ENCODE measurements at regions not wholly inside any gene's neighbourhood (a gene's known extent, or its start where the extent isn't known, plus 50 kb on each side); places are given as distances from the start of the nearest gene placed in this dataset.

GRCh38 chr5:52577546-52577945 lies 210.2 kb upstream of the ITGA1 start:
- H3K4me1 ChIP-seq (ENCODE audit: control insufficient read depth in 1 of 2, extremely low read depth in 1 of 2, insufficient read depth in 2 of 2, low read length in 2 of 2) = no peaks in the 10 kb centered on the region
- POLR2A ChIA-PET = no interaction called here

GRCh38 chr5:52579391-52579790 lies 208.3 kb upstream of the ITGA1 start:
- no CpG with 5 or more reads among the region's 3 CpGs for WGBS (ENCODE audit: insufficient coverage)
- POLR2A ChIA-PET = no interaction called here

More at GRCh38 chr5:52577546-52577945, 210.2 kb upstream of the ITGA1 start:
- Histone ChIP-seq H3K9me3 (no peaks in the 10 kb centered on the region), H3K27me3 (replicated peaks in 1 of 2; ENCODE audit: control insufficient read depth in 2 of 2, extremely low read depth in 1 of 2, insufficient read depth in 2 of 2, low read length in 1 of 2) (peaks cover 0 to 2% of the 10 kb centered on the region in 2 experiments), H3K27ac (ENCODE audit: low read length) (no peak overlapping the region), H3K4me3 (ENCODE audit: control insufficient read depth in 1 of 2, extremely low read depth in 1 of 2, low read length in 1 of 2) (no peak overlapping the region), H3K36me3 (ENCODE audit: control insufficient read depth in 2 of 2, extremely low read depth in 1 of 2, insufficient read depth in 1 of 2, low read length in 1 of 2) (no peaks in the 10 kb centered on the region)
- WGBS (ENCODE audit: insufficient coverage) = 86% methylated on average over 1 of the region's 2 CpGs
- no peak overlapping the region for H3K27ac Mint-ChIP-seq
- no peak for ATAC-seq (replicated peaks in 1 of 4)
- peaks cover 17 to 34% of the 10 kb centered on the region in 2 donors for H3K27me3 Mint-ChIP-seq
- no peaks in the 10 kb centered on the region for H3K4me1 Mint-ChIP-seq
- no peaks in the 10 kb centered on the region for H3K36me3 Mint-ChIP-seq
- no peak for DNase-seq
- no peak overlapping the region for H3K4me3 Mint-ChIP-seq
- CTCF ChIA-PET = no interaction called here
- no peaks in the 10 kb centered on the region for H3K9me3 Mint-ChIP-seq

GRCh38 chr5:52580921-52581320 lies 206.8 kb upstream of the ITGA1 start:
- H3K9me3 Mint-ChIP-seq = no peaks in the 10 kb centered on the region
- Histone ChIP-seq H3K4me3 (ENCODE audit: control insufficient read depth in 1 of 2, extremely low read depth in 1 of 2, low read length in 1 of 2) (no peak overlapping the region), H3K9me3 (no peaks in the 10 kb centered on the region), H3K36me3 (ENCODE audit: control insufficient read depth in 2 of 2, extremely low read depth in 1 of 2, insufficient read depth in 1 of 2, low read length in 1 of 2) (no peaks in the 10 kb centered on the region), H3K27me3 (replicated peaks in 1 of 2; ENCODE audit: control insufficient read depth in 2 of 2, extremely low read depth in 1 of 2, insufficient read depth in 2 of 2, low read length in 1 of 2) (peaks cover 0 to 2% of the 10 kb centered on the region in 2 experiments), H3K4me1 (ENCODE audit: control insufficient read depth in 1 of 2, extremely low read depth in 1 of 2, insufficient read depth in 2 of 2, low read length in 2 of 2) (no peaks in the 10 kb centered on the region), H3K27ac (ENCODE audit: low read length) (no peak overlapping the region)
- DNase-seq (no peak), ATAC-seq (replicated peaks in 1 of 4) (no peak)
- H3K27me3 Mint-ChIP-seq = peaks cover 17 to 34% of the 10 kb centered on the region in 2 donors
- no peaks in the 10 kb centered on the region for H3K36me3 Mint-ChIP-seq
- no peak overlapping the region for H3K27ac Mint-ChIP-seq
- POLR2A ChIA-PET = interaction anchor here in 1 of 2 donors (0.6 to 1.3 kb wide), 2 partner anchors 20 to 1407 kb away, joined by 3 read pairs; no protein-coding TSS in a partner anchor
- 75% methylated on average over 1 of the region's 2 CpGs for WGBS (ENCODE audit: insufficient coverage)
- H3K4me3 Mint-ChIP-seq = no peak overlapping the region
- CTCF ChIA-PET = no interaction called here
- H3K4me1 Mint-ChIP-seq = no peaks in the 10 kb centered on the region

More at GRCh38 chr5:52579391-52579790, 208.3 kb upstream of the ITGA1 start:
- Histone ChIP-seq H3K27ac (ENCODE audit: low read length) (no peak overlapping the region), H3K36me3 (ENCODE audit: control insufficient read depth in 2 of 2, extremely low read depth in 1 of 2, insufficient read depth in 1 of 2, low read length in 1 of 2) (no peaks in the 10 kb centered on the region), H3K4me1 (ENCODE audit: control insufficient read depth in 1 of 2, extremely low read depth in 1 of 2, insufficient read depth in 2 of 2, low read length in 2 of 2) (no peaks in the 10 kb centered on the region), H3K27me3 (replicated peaks in 1 of 2; ENCODE audit: control insufficient read depth in 2 of 2, extremely low read depth in 1 of 2, insufficient read depth in 2 of 2, low read length in 1 of 2) (peaks cover 0 to 2% of the 10 kb centered on the region in 2 experiments), H3K9me3 (no peaks in the 10 kb centered on the region), H3K4me3 (ENCODE audit: control insufficient read depth in 1 of 2, extremely low read depth in 1 of 2, low read length in 1 of 2) (no peak overlapping the region)
- no peak overlapping the region for H3K4me3 Mint-ChIP-seq
- no peak overlapping the region for H3K27ac Mint-ChIP-seq
- H3K27me3 Mint-ChIP-seq = peaks cover 17 to 34% of the 10 kb centered on the region in 2 donors
- H3K36me3 Mint-ChIP-seq = no peaks in the 10 kb centered on the region
- no peaks in the 10 kb centered on the region for H3K9me3 Mint-ChIP-seq
- ATAC-seq (replicated peaks in 1 of 4) = no peak
- CTCF ChIA-PET = no interaction called here
- H3K4me1 Mint-ChIP-seq = no peaks in the 10 kb centered on the region
- DNase-seq = no peak

- DNase-seq = no peak
- ATAC-seq (replicated peaks in 1 of 4) = no peak
- Mint-ChIP-seq H3K27me3 (peaks cover 16 to 34% of the 10 kb centered on the region in 2 donors), H3K9me3 (no peaks in the 10 kb centered on the region), H3K4me3 (no peak overlapping the region), H3K27ac (no peak overlapping the region), H3K4me1 (no peaks in the 10 kb centered on the region), H3K36me3 (no peaks in the 10 kb centered on the region)
- H3K4me1 ChIP-seq (ENCODE audit: control insufficient read depth in 1 of 2, extremely low read depth in 1 of 2, insufficient read depth in 2 of 2, low read length in 2 of 2) = no peaks in the 10 kb centered on the region
- no peak overlapping the region for H3K4me3 ChIP-seq (ENCODE audit: control insufficient read depth in 1 of 2, extremely low read depth in 1 of 2, low read length in 1 of 2)
- peaks cover 0 to 2% of the 10 kb centered on the region in 2 experiments for H3K27me3 ChIP-seq (replicated peaks in 1 of 2; ENCODE audit: control insufficient read depth in 2 of 2, extremely low read depth in 1 of 2, insufficient read depth in 2 of 2, low read length in 1 of 2)
- ChIA-PET CTCF (interaction anchor here in 1 of 2 donors (0.6 kb wide), 1 partner anchor 36 kb away, joined by 10 read pairs; no protein-coding TSS in a partner anchor), POLR2A (interaction anchor here in 1 of 2 donors (0.5 kb wide), 1 partner anchor 22 kb away, joined by 3 read pairs; no protein-coding TSS in a partner anchor)
- H3K27ac ChIP-seq (ENCODE audit: low read length) = no peak overlapping the region
- no peaks in the 10 kb centered on the region for H3K9me3 ChIP-seq
- H3K36me3 ChIP-seq (ENCODE audit: control insufficient read depth in 2 of 2, extremely low read depth in 1 of 2, insufficient read depth in 1 of 2, low read length in 1 of 2) = no peaks in the 10 kb centered on the region
- WGBS (ENCODE audit: insufficient coverage) = 60% methylated on average over 1 of the region's 3 CpGs
Observed at GRCh38 chr5:52582313-52582712, 205.4 kb upstream of the ITGA1 start.

GRCh38 chr5:52587131-52587530 lies 200.6 kb upstream of the ITGA1 start:
- H3K9me3 Mint-ChIP-seq = no peaks in the 10 kb centered on the region
- no peaks in the 10 kb centered on the region for H3K4me1 ChIP-seq (ENCODE audit: control insufficient read depth in 1 of 2, extremely low read depth in 1 of 2, insufficient read depth in 2 of 2, low read length in 2 of 2)
- peaks cover 0 to 4% of the 10 kb centered on the region in 2 donors for H3K27me3 Mint-ChIP-seq
- POLR2A ChIA-PET = no interaction called here
- H3K4me3 Mint-ChIP-seq = no peak overlapping the region
- CTCF ChIA-PET = no interaction called here
- no peaks in the 10 kb centered on the region for H3K4me1 Mint-ChIP-seq
- H3K27me3 ChIP-seq (replicated peaks in 1 of 2; ENCODE audit: control insufficient read depth in 2 of 2, extremely low read depth in 1 of 2, insufficient read depth in 2 of 2, low read length in 1 of 2) = peaks cover 0 to 2% of the 10 kb centered on the region in 2 experiments
- no peak for ATAC-seq (replicated peaks in 1 of 4)
- no peak overlapping the region for H3K27ac Mint-ChIP-seq
- no peaks in the 10 kb centered on the region for H3K9me3 ChIP-seq
- no peak for DNase-seq
- H3K36me3 Mint-ChIP-seq = no peaks in the 10 kb centered on the region
- H3K4me3 ChIP-seq (ENCODE audit: control insufficient read depth in 1 of 2, extremely low read depth in 1 of 2, low read length in 1 of 2) = no peak overlapping the region
- no peaks in the 10 kb centered on the region for H3K36me3 ChIP-seq (ENCODE audit: control insufficient read depth in 2 of 2, extremely low read depth in 1 of 2, insufficient read depth in 1 of 2, low read length in 1 of 2)
- no peak overlapping the region for H3K27ac ChIP-seq (ENCODE audit: low read length)

- no peaks in the 10 kb centered on the region for H3K9me3 ChIP-seq
- Mint-ChIP-seq H3K27ac (no peak overlapping the region), H3K27me3 (peaks cover 0 to 9% of the 10 kb centered on the region in 2 donors), H3K9me3 (no peaks in the 10 kb centered on the region), H3K36me3 (no peaks in the 10 kb centered on the region), H3K4me3 (no peak overlapping the region), H3K4me1 (no peaks in the 10 kb centered on the region)
- H3K27me3 ChIP-seq (replicated peaks in 1 of 2; ENCODE audit: control insufficient read depth in 2 of 2, extremely low read depth in 1 of 2, insufficient read depth in 2 of 2, low read length in 1 of 2) = no peaks in the 10 kb centered on the region
- ChIA-PET CTCF (no interaction called here), POLR2A (no interaction called here)
- no peak overlapping the region for H3K27ac ChIP-seq (ENCODE audit: low read length)
- WGBS (ENCODE audit: insufficient coverage) = 88% methylated on average over 1 of the region's 2 CpGs
- H3K4me3 ChIP-seq (ENCODE audit: control insufficient read depth in 1 of 2, extremely low read depth in 1 of 2, low read length in 1 of 2) = no peak overlapping the region
- H3K36me3 ChIP-seq (ENCODE audit: control insufficient read depth in 2 of 2, extremely low read depth in 1 of 2, insufficient read depth in 1 of 2, low read length in 1 of 2) = no peaks in the 10 kb centered on the region
- no peak for ATAC-seq (replicated peaks in 1 of 4)
- DNase-seq = no peak
- H3K4me1 ChIP-seq (ENCODE audit: control insufficient read depth in 1 of 2, extremely low read depth in 1 of 2, insufficient read depth in 2 of 2, low read length in 2 of 2) = no peaks in the 10 kb centered on the region
Observed at GRCh38 chr5:52597625-52598024, 190.1 kb upstream of the ITGA1 start.

- Histone ChIP-seq H3K4me3 (ENCODE audit: control insufficient read depth in 1 of 2, extremely low read depth in 1 of 2, low read length in 1 of 2) (no peak overlapping the region), H3K36me3 (ENCODE audit: control insufficient read depth in 2 of 2, extremely low read depth in 1 of 2, insufficient read depth in 1 of 2, low read length in 1 of 2) (no peaks in the 10 kb centered on the region), H3K9me3 (no peaks in the 10 kb centered on the region), H3K27me3 (replicated peaks in 1 of 2; ENCODE audit: control insufficient read depth in 2 of 2, extremely low read depth in 1 of 2, insufficient read depth in 2 of 2, low read length in 1 of 2) (no peaks in the 10 kb centered on the region), H3K4me1 (ENCODE audit: control insufficient read depth in 1 of 2, extremely low read depth in 1 of 2, insufficient read depth in 2 of 2, low read length in 2 of 2) (no peaks in the 10 kb centered on the region), H3K27ac (ENCODE audit: low read length) (no peak overlapping the region)
- H3K27ac Mint-ChIP-seq = no peak overlapping the region
- ATAC-seq (replicated peaks in 1 of 4) (no peak), DNase-seq (no peak)
- peaks cover 0 to 9% of the 10 kb centered on the region in 2 donors for H3K27me3 Mint-ChIP-seq
- ChIA-PET CTCF (no interaction called here), POLR2A (no interaction called here)
- H3K36me3 Mint-ChIP-seq = no peaks in the 10 kb centered on the region
- no peak overlapping the region for H3K4me3 Mint-ChIP-seq
- WGBS (ENCODE audit: insufficient coverage) = 78% methylated on average over 1 of the region's 5 CpGs
- no peaks in the 10 kb centered on the region for H3K4me1 Mint-ChIP-seq
- H3K9me3 Mint-ChIP-seq = no peaks in the 10 kb centered on the region
Observed at GRCh38 chr5:52598968-52599367, 188.7 kb upstream of the ITGA1 start.

Measured in T-cell (primary cell).